Neural progenitor cell (in vitro differentiated cells): ENCODE measurements at regions not wholly inside any gene's neighbourhood (a gene's known extent, or its start where the extent isn't known, plus 50 kb on each side); places are given as distances from the start of the nearest gene placed in this dataset.
"Not testable (repeated sequence)": the region's sequence is repeated elsewhere in the genome, so short reads cannot be mapped to it uniquely, and the experiment has no call there.

Source experiments
- CTCF ChIP-seq: fragments of 200-600 bp; sonication (generic); IDR thresholded peaks from 2 replicates; pipeline ENCODE4 v1.5.1; 2017; ENCODE audit warnings: antibody characterized with exemption, mild to moderate bottlenecking
- EZH2 ChIP-seq: fragments of 200-600 bp; sonication (generic); IDR thresholded peaks from 2 replicates; pipeline ENCODE4 v1.6.1; 2017; ENCODE audit warnings: antibody characterized with exemption, mild to moderate bottlenecking, moderate library complexity

GRCh38 chr6:84837068-84837866 lies 72.9 kb upstream of the TBX18 start:
- TF ChIP-seq CTCF, EZH2: not testable (repeated sequence)
